ENCODE measurements at regions not wholly inside any gene's neighbourhood (a gene's known extent, or its start where the extent isn't known, plus 50 kb on each side); places are given as distances from the start of the nearest gene placed in this dataset.
"Not testable (repeated sequence)": the region's sequence is repeated elsewhere in the genome, so short reads cannot be mapped to it uniquely, and the experiment has no call there.

- no peak for DNase-seq (ENCODE audit: low read depth)
- H3K4me3 ChIP-seq (ENCODE audit: low read length) = peak overlapping the region; percentile 69
Measured at GRCh38 chrX:131831185-131831520, 191.9 kb upstream of the STK26 start.

GRCh38 chrX:131836161-131836560 is 186.9 kb upstream of the STK26 start:
- no peak overlapping the region for H3K4me3 ChIP-seq (ENCODE audit: low read length)
- H3K4me1 ChIP-seq (ENCODE audit: control insufficient read depth, insufficient read depth, low read length) = peaks cover 4% of the 10 kb centered on the region
- peaks cover 16% of the 10 kb centered on the region for H3K27me3 ChIP-seq (replicated peaks; ENCODE audit: control insufficient read depth, insufficient read depth, low read length)
- H3K9me3 ChIP-seq (ENCODE audit: control insufficient read depth, low read length) = no peaks in the 10 kb centered on the region
- no peaks in the 10 kb centered on the region for H3K36me3 ChIP-seq (ENCODE audit: control insufficient read depth, insufficient read depth, low read length, severe bottlenecking)
- no peak overlapping the region for H3K9ac ChIP-seq (ENCODE audit: low read length)
- DNase-seq (ENCODE audit: low read depth) = no peak

More at GRCh38 chrX:131831185-131831520, 191.9 kb upstream of the STK26 start:
- Histone ChIP-seq H3K27me3 (replicated peaks; ENCODE audit: control insufficient read depth, insufficient read depth, low read length) (peaks cover 6% of the 10 kb centered on the region), H3K9ac (ENCODE audit: low read length) (peak overlapping the region; percentile 52), H3K36me3 (ENCODE audit: control insufficient read depth, insufficient read depth, low read length, severe bottlenecking) (no peaks in the 10 kb centered on the region), H3K4me1 (ENCODE audit: control insufficient read depth, insufficient read depth, low read length) (peaks cover 7% of the 10 kb centered on the region), H3K9me3 (ENCODE audit: control insufficient read depth, low read length) (no peaks in the 10 kb centered on the region)

GRCh38 chrX:131837325-131837724 is 185.8 kb upstream of the STK26 start:
- DNase-seq (ENCODE audit: low read depth) = no peak
- H3K9ac ChIP-seq (ENCODE audit: low read length) = no peak overlapping the region

GRCh38 chrX:131840799-131841495 is 182.2 kb upstream of the STK26 start:
- DNase-seq (ENCODE audit: low read depth) = no peak
- Histone ChIP-seq H3K9ac (ENCODE audit: low read length) (no peak overlapping the region), H3K36me3 (ENCODE audit: control insufficient read depth, insufficient read depth, low read length, severe bottlenecking) (no peaks in the 10 kb centered on the region), H3K9me3 (ENCODE audit: control insufficient read depth, low read length) (no peaks in the 10 kb centered on the region), H3K4me3 (ENCODE audit: low read length) (no peak overlapping the region), H3K4me1 (ENCODE audit: control insufficient read depth, insufficient read depth, low read length) (no peaks in the 10 kb centered on the region), H3K27me3 (replicated peaks; ENCODE audit: control insufficient read depth, insufficient read depth, low read length) (peaks cover 42% of the 10 kb centered on the region)

More at GRCh38 chrX:131837325-131837724, 185.8 kb upstream of the STK26 start:
- Histone ChIP-seq H3K4me3 (ENCODE audit: low read length) (no peak overlapping the region), H3K9me3 (ENCODE audit: control insufficient read depth, low read length) (no peaks in the 10 kb centered on the region), H3K27me3 (replicated peaks; ENCODE audit: control insufficient read depth, insufficient read depth, low read length) (peaks cover 20% of the 10 kb centered on the region), H3K36me3 (ENCODE audit: control insufficient read depth, insufficient read depth, low read length, severe bottlenecking) (no peaks in the 10 kb centered on the region), H3K4me1 (ENCODE audit: control insufficient read depth, insufficient read depth, low read length) (no peaks in the 10 kb centered on the region)

GRCh38 chrX:131841496-131842437 is 181.3 kb upstream of the STK26 start:
- Histone ChIP-seq H3K9ac (ENCODE audit: low read length) (no peak overlapping the region), H3K9me3 (ENCODE audit: control insufficient read depth, low read length) (no peaks in the 10 kb centered on the region), H3K27me3 (replicated peaks; ENCODE audit: control insufficient read depth, insufficient read depth, low read length) (peaks cover 37% of the 10 kb centered on the region), H3K36me3 (ENCODE audit: control insufficient read depth, insufficient read depth, low read length, severe bottlenecking) (no peaks in the 10 kb centered on the region), H3K4me3 (ENCODE audit: low read length) (no peak overlapping the region), H3K4me1 (ENCODE audit: control insufficient read depth, insufficient read depth, low read length) (no peaks in the 10 kb centered on the region)
- peak; percentile 77 for DNase-seq (ENCODE audit: low read depth)

DNA sequence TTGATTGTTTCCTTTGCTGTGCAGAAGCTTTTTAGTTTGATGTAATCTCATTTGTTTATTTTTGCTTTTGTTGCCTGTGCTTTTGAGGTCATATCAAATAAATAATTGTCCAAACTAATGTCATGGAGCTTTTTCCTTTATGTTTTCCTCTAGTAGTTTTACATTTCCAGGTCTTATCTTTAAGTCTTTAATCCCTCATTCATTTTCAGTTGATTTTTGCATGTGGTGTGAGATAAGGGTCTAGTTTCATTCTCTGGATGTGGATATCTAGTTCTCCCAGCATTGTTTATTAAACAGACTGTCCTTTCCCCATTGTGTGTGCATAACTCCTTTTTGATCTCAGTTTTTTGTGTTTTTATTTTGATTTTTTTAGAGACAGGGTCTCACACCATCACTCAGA is 179.1 kb upstream of the STK26 start:
- DNase-seq (ENCODE audit: low read depth) = no peak
- Histone ChIP-seq H3K27me3 (replicated peaks; ENCODE audit: control insufficient read depth, insufficient read depth, low read length) (peaks cover 36% of the 10 kb centered on the region), H3K9me3 (ENCODE audit: control insufficient read depth, low read length) (no peaks in the 10 kb centered on the region)

GRCh38 chrX:131845201-131845600 is 177.9 kb upstream of the STK26 start:
- Histone ChIP-seq H3K4me1 (ENCODE audit: control insufficient read depth, insufficient read depth, low read length) (no peaks in the 10 kb centered on the region), H3K27me3 (replicated peaks; ENCODE audit: control insufficient read depth, insufficient read depth, low read length) (peaks cover 45% of the 10 kb centered on the region), H3K36me3 (ENCODE audit: control insufficient read depth, insufficient read depth, low read length, severe bottlenecking) (no peaks in the 10 kb centered on the region), H3K9ac (ENCODE audit: low read length) (no peak overlapping the region), H3K9me3 (ENCODE audit: control insufficient read depth, low read length) (no peaks in the 10 kb centered on the region), H3K4me3 (ENCODE audit: low read length) (no peak overlapping the region)
- no peak for DNase-seq (ENCODE audit: low read depth)

More for the DNA sequence above, 179.1 kb upstream of the STK26 start:
- Histone ChIP-seq H3K4me1 (ENCODE audit: control insufficient read depth, insufficient read depth, low read length) (no peaks in the 10 kb centered on the region), H3K36me3 (ENCODE audit: control insufficient read depth, insufficient read depth, low read length, severe bottlenecking) (no peaks in the 10 kb centered on the region), H3K9ac (ENCODE audit: low read length) (no peak overlapping the region), H3K4me3 (ENCODE audit: low read length) (no peak overlapping the region)

- H3K36me3 ChIP-seq (ENCODE audit: control insufficient read depth, insufficient read depth, low read length, severe bottlenecking) = no peaks in the 10 kb centered on the region
- no peak overlapping the region for H3K4me3 ChIP-seq (ENCODE audit: low read length)
- no peak overlapping the region for H3K9ac ChIP-seq (ENCODE audit: low read length)
- H3K4me1 ChIP-seq (ENCODE audit: control insufficient read depth, insufficient read depth, low read length) = no peaks in the 10 kb centered on the region
- H3K9me3 ChIP-seq (ENCODE audit: control insufficient read depth, low read length) = no peaks in the 10 kb centered on the region
- H3K27me3 ChIP-seq (replicated peaks; ENCODE audit: control insufficient read depth, insufficient read depth, low read length) = peaks cover 45% of the 10 kb centered on the region
- no peak for DNase-seq (ENCODE audit: low read depth)
Measured at GRCh38 chrX:131845771-131846170, 177.3 kb upstream of the STK26 start.

DNA sequence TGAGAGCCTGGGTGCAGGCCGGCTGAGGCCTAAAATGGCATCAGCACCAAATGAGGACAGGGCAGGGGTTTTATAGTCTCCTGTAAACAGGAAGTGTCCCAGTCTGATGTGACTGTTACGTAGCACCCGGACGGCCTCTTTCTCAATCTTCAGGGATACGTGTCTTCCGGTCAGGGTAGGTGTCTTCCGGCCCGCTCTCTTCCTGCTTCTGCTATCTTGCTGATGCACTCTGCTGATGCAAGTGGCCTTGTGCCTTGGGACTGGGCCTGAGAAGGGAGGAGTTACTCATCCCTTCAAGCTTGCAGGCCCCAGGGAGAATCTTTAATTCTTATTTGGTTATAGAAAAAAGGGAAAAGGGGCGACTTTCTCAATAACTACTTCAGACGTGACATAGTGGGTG is 172.1 kb upstream of the STK26 start:
- H3K9ac ChIP-seq (ENCODE audit: low read length); H3K4me3 ChIP-seq (ENCODE audit: low read length); DNase-seq (ENCODE audit: low read depth); H3K36me3 ChIP-seq (ENCODE audit: control insufficient read depth, insufficient read depth, low read length, severe bottlenecking); H3K9me3 ChIP-seq (ENCODE audit: control insufficient read depth, low read length); H3K4me1 ChIP-seq (ENCODE audit: control insufficient read depth, insufficient read depth, low read length): not testable (repeated sequence)
- peaks cover 38% of the 10 kb centered on the region for H3K27me3 ChIP-seq (replicated peaks; ENCODE audit: control insufficient read depth, insufficient read depth, low read length)

DNA sequence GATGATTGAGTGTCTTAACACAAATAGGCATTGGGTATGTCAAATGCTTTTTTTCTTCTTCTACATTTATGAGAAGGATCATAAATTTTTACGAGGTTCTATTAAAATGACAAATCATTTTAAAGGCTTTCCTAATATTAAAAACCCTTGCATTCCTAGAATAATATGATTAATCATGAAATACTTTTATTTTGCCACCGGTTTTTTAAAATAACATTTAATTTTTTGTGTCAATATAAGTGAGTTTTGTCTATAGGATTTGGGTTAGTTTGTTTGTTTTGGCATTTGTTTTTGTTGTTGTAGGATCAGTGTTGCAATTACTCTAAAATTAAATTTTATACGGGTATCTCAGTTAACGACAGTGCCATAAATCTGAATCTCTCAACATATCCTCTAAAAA is 169.7 kb upstream of the STK26 start:
- H3K36me3 ChIP-seq (ENCODE audit: control insufficient read depth, insufficient read depth, low read length, severe bottlenecking) = no peaks in the 10 kb centered on the region
- H3K9ac ChIP-seq (ENCODE audit: low read length) = no peak overlapping the region
- H3K4me1 ChIP-seq (ENCODE audit: control insufficient read depth, insufficient read depth, low read length) = no peaks in the 10 kb centered on the region
- no peak for DNase-seq (ENCODE audit: low read depth)
- H3K27me3 ChIP-seq (replicated peaks; ENCODE audit: control insufficient read depth, insufficient read depth, low read length) = peaks cover 39% of the 10 kb centered on the region
- H3K9me3 ChIP-seq (ENCODE audit: control insufficient read depth, low read length) = no peaks in the 10 kb centered on the region
- H3K4me3 ChIP-seq (ENCODE audit: low read length) = no peak overlapping the region

- DNase-seq (ENCODE audit: low read depth) = peak; percentile 61
- H3K36me3 ChIP-seq (ENCODE audit: control insufficient read depth, insufficient read depth, low read length, severe bottlenecking) = no peaks in the 10 kb centered on the region
- no peaks in the 10 kb centered on the region for H3K4me1 ChIP-seq (ENCODE audit: control insufficient read depth, insufficient read depth, low read length)
- no peaks in the 10 kb centered on the region for H3K9me3 ChIP-seq (ENCODE audit: control insufficient read depth, low read length)
- no peak overlapping the region for H3K4me3 ChIP-seq (ENCODE audit: low read length)
- peaks cover 43% of the 10 kb centered on the region for H3K27me3 ChIP-seq (replicated peaks; ENCODE audit: control insufficient read depth, insufficient read depth, low read length)
- H3K9ac ChIP-seq (ENCODE audit: low read length) = no peak overlapping the region
Measured at GRCh38 chrX:131854581-131854980, 168.5 kb upstream of the STK26 start.

Data from adipocyte (in vitro differentiated cells).